Spleen (tissue), 11 donors: ENCODE measurements at regions not wholly inside any gene's neighbourhood (a gene's known extent, or its start where the extent isn't known, plus 50 kb on each side); places are given as distances from the start of the nearest gene placed in this dataset.

ENCODE experiments used
- DNase-seq: peaks from one replicate; pipeline ENCODE4 v3.0.0-alpha.2; 2020
- H3K27ac ChIP-seq, 8 donors: fragments of 200-600 bp; sonication (generic) in 7 of 8; 1 replicate in 4 of 8; 2 replicates in 4 of 8; pipeline versions ENCODE4 v1.5.0 to v1.8.0; 2016 to 2021; ENCODE audit warnings: inconsistent platforms in 4 of 8, mild to moderate bottlenecking in 4 of 8, moderate library complexity in 1 of 8
- H3K27me3 ChIP-seq, 7 donors: fragments of 200-600 bp; sonication (generic) in 6 of 7; replicated peaks in 1 of 7; 1 replicate in 4 of 7; 2 replicates in 3 of 7; pipeline versions ENCODE4 v1.5.0 to v1.8.0; 2016 to 2021; ENCODE audit warnings: inconsistent platforms in 3 of 7, mild to moderate bottlenecking in 1 of 7
- H3K36me3 ChIP-seq, 6 donors: fragments of 200-600 bp; sonication (generic) in 5 of 6; 1 replicate in 4 of 6; 2 replicates in 2 of 6; pipeline versions ENCODE4 v1.5.0 to v1.8.0; 2016 to 2021; ENCODE audit warnings: inconsistent platforms in 2 of 6
- H3K4me1 ChIP-seq, 6 donors: fragments of 200-600 bp; sonication (generic) in 5 of 6; 1 replicate in 3 of 6; 2 replicates in 3 of 6; pipeline versions ENCODE4 v1.5.0 to v1.8.0; 2016 to 2021; ENCODE audit warnings: inconsistent platforms in 3 of 6
- H3K4me3 ChIP-seq, 8 donors: fragments of 200-600 bp; sonication (generic) in 7 of 8; 1 replicate in 4 of 8; 2 replicates in 4 of 8; pipeline versions ENCODE4 v1.5.0 to v1.8.0; 2016 to 2021; ENCODE audit warnings: inconsistent platforms in 4 of 8, mild to moderate bottlenecking in 4 of 8, moderate library complexity in 2 of 8
- H3K9me3 ChIP-seq, 8 donors: fragments of 200-600 bp; sonication (generic) in 7 of 8; 1 replicate in 4 of 8; 2 replicates in 4 of 8; pipeline versions ENCODE4 v1.5.0 to v1.8.0; 2016 to 2021; ENCODE audit warnings: inconsistent platforms in 4 of 8
- POLR2A ChIP-seq, 3 donors: fragments of 450-650 bp; IDR thresholded peaks; one replicate each; pipeline ENCODE4 v1.5.1; 2017; ENCODE audit warnings: antibody characterized with exemption in 3 of 3, mild to moderate bottlenecking in 1 of 3
- POLR2AphosphoS5 ChIP-seq, 3 donors: sonication (generic); formaldehyde crosslinking; IDR thresholded peaks; one replicate each; pipeline ENCODE4 v1.5.1; 2017; ENCODE audit warnings: antibody characterized with exemption in 3 of 3
- WGBS, 5 donors: extraction: QIAGEN DNeasy Blood & Tissue Kit in 3 of 5; methylation state at CpG; one replicate each; pipeline versions ENCODE4 v1.1.5 to v1.1.7; 2013 to 2018; 5-methylcytosine and 5-hydroxymethylcytosine counted together
- intact Hi-C: fragments of 100-400 bp; cut with DNase I; formaldehyde crosslinking; loops from one replicate; pipeline ENCODE4 v1.15.0; 2023; ENCODE audit warnings: low total_unique reads
- TF ChIP-seq, protein P1 (sequence below), 11 experiments: fragments of 200-600 bp in 7 of 11; fragments of 450-650 bp in 4 of 11; sonication (generic) in 4 of 11; IDR thresholded peaks in 8 of 11; conservative IDR thresholded peaks in 3 of 11; 1 replicate in 7 of 11; 2 replicates in 4 of 11; pipeline versions ENCODE4 v1.4.0 to v1.8.0; 2016 to 2021; ENCODE audit warnings: antibody characterized with exemption in 11 of 11, inconsistent platforms in 4 of 11, mild to moderate bottlenecking in 1 of 11
- donor health status: healthy with polysubstance abuse.
- donor health status: DM: no; HTN: no; CAD: no; lungs with moderate emphysema.
- donor health status: DM: no; HTN: no; CAD: no.
- donor health status: Bipolar disorder and iron deficiency.
- donor health status: healthy.
- donor health status: DM: no; HTN: no; CAD: no.
- donor health status: DM: yes; HTN: yes; CAD: no.

GRCh38 chr12:97322388-97322787, 140.2 kb upstream of the RMST start:
- Histone ChIP-seq H3K27ac (no peak overlapping the region), H3K4me3 (no peak overlapping the region), H3K36me3 (no peaks in the 10 kb centered on the region), H3K27me3 (peaks cover 0 to 15% (median 0%) of the 10 kb centered on the region in 7 donors), H3K9me3 (no peaks in the 10 kb centered on the region), H3K4me1 (no peaks in the 10 kb centered on the region)
- 58 to 69% (median 63%) methylated on average over 4 of the region's 4 CpGs for WGBS, 5 donors
- TF ChIP-seq, protein P1, sequence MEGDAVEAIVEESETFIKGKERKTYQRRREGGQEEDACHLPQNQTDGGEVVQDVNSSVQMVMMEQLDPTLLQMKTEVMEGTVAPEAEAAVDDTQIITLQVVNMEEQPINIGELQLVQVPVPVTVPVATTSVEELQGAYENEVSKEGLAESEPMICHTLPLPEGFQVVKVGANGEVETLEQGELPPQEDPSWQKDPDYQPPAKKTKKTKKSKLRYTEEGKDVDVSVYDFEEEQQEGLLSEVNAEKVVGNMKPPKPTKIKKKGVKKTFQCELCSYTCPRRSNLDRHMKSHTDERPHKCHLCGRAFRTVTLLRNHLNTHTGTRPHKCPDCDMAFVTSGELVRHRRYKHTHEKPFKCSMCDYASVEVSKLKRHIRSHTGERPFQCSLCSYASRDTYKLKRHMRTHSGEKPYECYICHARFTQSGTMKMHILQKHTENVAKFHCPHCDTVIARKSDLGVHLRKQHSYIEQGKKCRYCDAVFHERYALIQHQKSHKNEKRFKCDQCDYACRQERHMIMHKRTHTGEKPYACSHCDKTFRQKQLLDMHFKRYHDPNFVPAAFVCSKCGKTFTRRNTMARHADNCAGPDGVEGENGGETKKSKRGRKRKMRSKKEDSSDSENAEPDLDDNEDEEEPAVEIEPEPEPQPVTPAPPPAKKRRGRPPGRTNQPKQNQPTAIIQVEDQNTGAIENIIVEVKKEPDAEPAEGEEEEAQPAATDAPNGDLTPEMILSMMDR (IDR thresholded peaks at IDR 0.05 in 8 of 11, conservative IDR thresholded peaks at IDR 0.05 in 3 of 11) = no peak
- TF ChIP-seq POLR2A (IDR thresholded peaks at IDR 0.05) (no peak), POLR2AphosphoS5 (IDR thresholded peaks at IDR 0.05) (no peak)
- no peak for DNase-seq
- intact Hi-C loops = no loop called here

DNA sequence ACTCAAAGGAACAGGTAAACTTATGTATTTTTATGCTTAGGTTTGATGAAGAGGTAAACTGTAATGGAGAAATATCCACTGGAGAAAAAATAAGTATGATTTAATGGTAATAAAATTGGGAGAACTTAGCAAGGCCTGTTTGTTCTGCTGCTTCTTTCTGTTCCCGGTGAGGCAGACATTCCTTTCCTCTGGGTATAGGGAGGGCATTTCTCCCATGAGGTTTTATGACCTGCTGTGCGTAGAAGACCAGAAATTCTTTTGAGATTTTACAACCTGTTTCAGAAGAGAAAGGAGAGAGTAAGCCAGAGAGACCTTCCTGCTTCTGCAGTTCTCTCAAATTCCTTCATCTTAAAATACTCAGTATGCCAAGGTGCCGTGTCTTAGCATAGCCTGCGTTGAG, 139.4 kb upstream of the RMST start:
- no peak overlapping the region for H3K4me3 ChIP-seq
- TF ChIP-seq POLR2AphosphoS5 (IDR thresholded peaks at IDR 0.05) (no peak), POLR2A (IDR thresholded peaks at IDR 0.05) (no peak)
- TF ChIP-seq, protein P1 (IDR thresholded peaks at IDR 0.05 in 8 of 11, conservative IDR thresholded peaks at IDR 0.05 in 3 of 11) = no peak
- 77 to 91% (median 79%) methylated on average over 4 of the region's 4 CpGs for WGBS, 5 donors
- H3K27me3 ChIP-seq = peaks cover 0 to 15% (median 0%) of the 10 kb centered on the region in 7 donors
- no peak for DNase-seq
- H3K36me3 ChIP-seq = no peaks in the 10 kb centered on the region
- intact Hi-C loops = no loop called here
- H3K9me3 ChIP-seq = no peaks in the 10 kb centered on the region
- H3K4me1 ChIP-seq = no peaks in the 10 kb centered on the region
- H3K27ac ChIP-seq = no peak overlapping the region

GRCh38 chr12:97324471-97324870, 138.1 kb upstream of the RMST start:
- H3K27me3 ChIP-seq = peaks cover 0 to 15% (median 0%) of the 10 kb centered on the region in 7 donors
- no peak for DNase-seq
- no peaks in the 10 kb centered on the region for H3K9me3 ChIP-seq
- no peak overlapping the region for H3K4me3 ChIP-seq
- no peak overlapping the region for H3K27ac ChIP-seq
- H3K4me1 ChIP-seq = no peaks in the 10 kb centered on the region
- no peaks in the 10 kb centered on the region for H3K36me3 ChIP-seq
- intact Hi-C loops = no loop called here
- TF ChIP-seq, protein P1 (IDR thresholded peaks at IDR 0.05 in 8 of 11, conservative IDR thresholded peaks at IDR 0.05 in 3 of 11) = no peak
- TF ChIP-seq POLR2AphosphoS5 (IDR thresholded peaks at IDR 0.05) (no peak), POLR2A (IDR thresholded peaks at IDR 0.05) (no peak)
- WGBS, 5 donors = 57 to 72% (median 68%) methylated on average over 7 of the region's 7 CpGs

DNA sequence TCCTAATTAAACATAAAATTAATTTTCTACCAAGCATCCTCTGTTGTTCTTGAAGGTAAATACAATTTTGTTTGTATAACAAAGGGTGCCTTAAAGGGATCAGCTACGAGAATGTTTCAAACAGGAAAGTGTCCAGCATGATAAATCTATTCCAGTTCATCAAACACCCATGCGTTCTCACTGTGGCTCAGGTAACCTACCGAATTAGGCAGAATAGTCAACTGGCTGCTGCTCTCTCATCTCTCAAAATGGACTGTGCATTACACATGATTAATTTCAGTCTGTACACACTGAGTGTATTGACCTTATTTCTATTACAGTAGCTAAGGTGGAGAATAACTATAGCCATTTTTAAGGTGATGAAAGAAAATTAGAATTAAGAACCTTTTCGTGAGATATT, 127.5 kb upstream of the RMST start:
- no peak for DNase-seq
- intact Hi-C loops = no loop called here
- Histone ChIP-seq H3K4me1 (no peaks in the 10 kb centered on the region), H3K27ac (no peak overlapping the region), H3K9me3 (no peaks in the 10 kb centered on the region), H3K36me3 (no peaks in the 10 kb centered on the region), H3K4me3 (no peak overlapping the region), H3K27me3 (peaks cover 0 to 3% (median 0%) of the 10 kb centered on the region in 7 donors)
- TF ChIP-seq POLR2AphosphoS5 (IDR thresholded peaks at IDR 0.05) = no peak
- TF ChIP-seq POLR2A (IDR thresholded peaks at IDR 0.05) = no peak
- TF ChIP-seq, protein P1 (IDR thresholded peaks at IDR 0.05 in 8 of 11, conservative IDR thresholded peaks at IDR 0.05 in 3 of 11) = no peak
- WGBS, 5 donors = 59 to 79% (median 73%) methylated on average over 4 of the region's 4 CpGs
